HG03378 (cell line): ENCODE measurements at regions not wholly inside any gene's neighbourhood (a gene's known extent, or its start where the extent isn't known, plus 50 kb on each side); places are given as distances from the start of the nearest gene placed in this dataset.

Experiments
- ATAC-seq: cut with Tn5 transposase; IDR thresholded peaks from one replicate; pipeline ENCODE4 v1.9.1; 2021; ENCODE audit warnings: mild to moderate bottlenecking, moderate library complexity; ENCODE audit not compliant: unreplicated experiment

GRCh38 chr22:49259839-49260615 is 567.6 kb downstream of the BRD1 start:
- no peak for ATAC-seq

GRCh38 chr22:49258107-49259010 is 569.3 kb downstream of the BRD1 start:
- ATAC-seq: no peak

- no peak for ATAC-seq
Measured at GRCh38 chr22:49257551-49257961, 570.1 kb downstream of the BRD1 start.

- ATAC-seq: no peak
Measured at GRCh38 chr22:49255741-49256318, 571.8 kb downstream of the BRD1 start.

GRCh38 chr22:49255154-49255553 is 572.5 kb downstream of the BRD1 start:
- no peak for ATAC-seq

- no peak for ATAC-seq
Measured at GRCh38 chr22:49253656-49254055, 574.0 kb downstream of the BRD1 start.

- ATAC-seq: no peak
Measured at GRCh38 chr22:49251371-49251770, 576.3 kb downstream of the BRD1 start.

- ATAC-seq: no peak
Measured at GRCh38 chr22:49247194-49247924, 580.3 kb downstream of the BRD1 start.

- ATAC-seq: no peak
Measured at GRCh38 chr22:49244466-49245420, 582.9 kb downstream of the BRD1 start.

- ATAC-seq: no peak
Measured at GRCh38 chr22:49243965-49244364, 583.7 kb downstream of the BRD1 start.

- no peak for ATAC-seq
Measured at GRCh38 chr22:49243335-49243734, 584.3 kb downstream of the BRD1 start.

- no peak for ATAC-seq
Measured at GRCh38 chr22:49242480-49242879, 585.2 kb downstream of the BRD1 start.

- no peak for ATAC-seq
Measured at GRCh38 chr22:49241174-49241851, 586.4 kb downstream of the BRD1 start.

GRCh38 chr22:49240472-49240871 is 587.2 kb downstream of the BRD1 start:
- ATAC-seq: no peak

- no peak for ATAC-seq
Measured at GRCh38 chr22:49240016-49240380, 587.7 kb downstream of the BRD1 start.

- ATAC-seq: no peak
Measured at GRCh38 chr22:49239264-49240015, 588.2 kb downstream of the BRD1 start.

GRCh38 chr22:49238181-49239141 is 589.2 kb downstream of the BRD1 start:
- no peak for ATAC-seq
